Mesenchymal stem cell (in vitro differentiated cells and primary cell): ENCODE measurements at regions not wholly inside any gene's neighbourhood (a gene's known extent, or its start where the extent isn't known, plus 50 kb on each side); places are given as distances from the start of the nearest gene placed in this dataset.

Experiments used
- DNase-seq: peaks from one replicate; pipeline ENCODE4 v3.0.0-alpha.2; 2013
- H2AFZ ChIP-seq: one replicate; pipeline ENCODE4 v1.6.1; 2013; ENCODE audit warnings: low read depth, mild to moderate bottlenecking, control low read depth, inconsistent platforms, low read length, moderate library complexity
- H2AK5ac ChIP-seq: 2 replicates; pipeline ENCODE4 v1.6.1; 2013; ENCODE audit warnings: low read length, moderate library complexity, mild to moderate bottlenecking, inconsistent platforms; ENCODE audit not compliant: severe bottlenecking
- H2BK120ac ChIP-seq: one replicate; pipeline ENCODE4 v1.6.1; 2013; ENCODE audit warnings: low read depth, mild to moderate bottlenecking, inconsistent platforms, low read length, moderate library complexity
- H2BK12ac ChIP-seq, 2 experiments: one replicate each; pipeline ENCODE4 v1.6.1; 2013; ENCODE audit warnings: inconsistent platforms in 2 of 2, low read length in 2 of 2, mild to moderate bottlenecking in 2 of 2, moderate library complexity in 2 of 2, control low read depth in 1 of 2
- H2BK15ac ChIP-seq: one replicate; pipeline ENCODE4 v1.6.1; 2013; ENCODE audit warnings: mild to moderate bottlenecking, low read depth, inconsistent platforms; ENCODE audit not compliant: poor library complexity, severe bottlenecking
- H2BK5ac ChIP-seq: 2 replicates; pipeline ENCODE4 v1.6.1; 2013; ENCODE audit warnings: low read depth, mild to moderate bottlenecking, low read length, control low read depth, inconsistent platforms; ENCODE audit not compliant: poor library complexity, severe bottlenecking
- H3K14ac ChIP-seq, 2 experiments: one replicate each; pipeline ENCODE4 v1.6.1; 2013; ENCODE audit warnings: inconsistent platforms in 2 of 2, low read length in 2 of 2, control low read depth in 1 of 2, mild to moderate bottlenecking in 1 of 2, moderate library complexity in 1 of 2
- H3K18ac ChIP-seq, 2 experiments: one replicate each; pipeline ENCODE4 v1.6.1; 2013; ENCODE audit warnings: inconsistent platforms in 2 of 2, low read length in 2 of 2, control low read depth in 1 of 2, low read depth in 1 of 2, mild to moderate bottlenecking in 1 of 2
- H3K23ac ChIP-seq, 2 experiments: one replicate each; pipeline ENCODE4 v1.6.1; 2013; ENCODE audit warnings: inconsistent platforms in 2 of 2, low read length in 2 of 2, mild to moderate bottlenecking in 2 of 2, moderate library complexity in 2 of 2, control low read depth in 1 of 2
- H3K27ac ChIP-seq: 2 replicates; pipeline ENCODE4 v1.5.1; 2013; ENCODE audit warnings: mild to moderate bottlenecking, moderate library complexity, low read length, control low read depth, inconsistent platforms; ENCODE audit not compliant: poor library complexity, severe bottlenecking
- H3K27me3 ChIP-seq, 2 experiments: 2 replicates each; pipeline versions ENCODE4 v1.6.1 to v1.7.0; 2013; ENCODE audit warnings: low read length in 2 of 2, mild to moderate bottlenecking in 2 of 2, moderate library complexity in 2 of 2, control low read depth in 1 of 2, inconsistent platforms in 1 of 2; ENCODE audit not compliant: control insufficient read depth in 1 of 2, insufficient read depth in 1 of 2
- H3K36me3 ChIP-seq, 2 experiments: 2 replicates each; pipeline versions ENCODE4 v1.6.1 to v1.7.0; 2013; ENCODE audit warnings: low read length in 2 of 2, control low read depth in 1 of 2, inconsistent platforms in 1 of 2, low read depth in 1 of 2, mild to moderate bottlenecking in 1 of 2; ENCODE audit not compliant: insufficient read depth in 2 of 2, control insufficient read depth in 1 of 2
- H3K4ac ChIP-seq, 2 experiments: one replicate each; pipeline ENCODE4 v1.6.1; 2013; ENCODE audit warnings: inconsistent platforms in 2 of 2, low read length in 2 of 2, mild to moderate bottlenecking in 2 of 2, moderate library complexity in 2 of 2, control low read depth in 1 of 2, low read depth in 1 of 2
- H3K4me1 ChIP-seq: 2 replicates; pipeline ENCODE4 v1.6.1; 2013; ENCODE audit warnings: low read depth, low read length, control low read depth; ENCODE audit not compliant: control insufficient read depth, insufficient read depth
- H3K4me2 ChIP-seq: 2 replicates; pipeline ENCODE4 v1.6.1; 2013; ENCODE audit warnings: low read length, mild to moderate bottlenecking, inconsistent platforms; ENCODE audit not compliant: poor library complexity, severe bottlenecking
- H3K4me3 ChIP-seq, 2 experiments: 2 replicates each; pipeline versions ENCODE4 v1.5.1 to v1.7.0; 2013; ENCODE audit warnings: low read length in 2 of 2, mild to moderate bottlenecking in 2 of 2, control low read depth in 1 of 2, low read depth in 1 of 2; ENCODE audit not compliant: insufficient read depth in 1 of 2
- H3K79me1 ChIP-seq: replicated peaks from 2 replicates; pipeline ENCODE4 v1.6.1; 2013; ENCODE audit warnings: mild to moderate bottlenecking, control low read depth, low read length, inconsistent platforms; ENCODE audit not compliant: poor library complexity, severe bottlenecking
- H3K9ac ChIP-seq: 2 replicates; pipeline ENCODE4 v1.7.0; 2013; ENCODE audit warnings: mild to moderate bottlenecking, low read length, moderate library complexity
- H3K9me3 ChIP-seq: 2 replicates; pipeline ENCODE4 v1.7.0; 2013; ENCODE audit warnings: mild to moderate bottlenecking, low read length; ENCODE audit not compliant: control insufficient read depth
- H4K8ac ChIP-seq: one replicate; pipeline ENCODE4 v1.6.1; 2013; ENCODE audit warnings: inconsistent platforms, mild to moderate bottlenecking, low read length, moderate library complexity
- H4K91ac ChIP-seq: one replicate; pipeline ENCODE4 v1.6.1; 2013; ENCODE audit warnings: mild to moderate bottlenecking, low read length, inconsistent platforms
- WGBS: methylation state at CpG from one replicate; pipeline ENCODE4 v1.1.7; 2013; ENCODE audit warnings: mixed read lengths; 5-methylcytosine and 5-hydroxymethylcytosine counted together

DNA sequence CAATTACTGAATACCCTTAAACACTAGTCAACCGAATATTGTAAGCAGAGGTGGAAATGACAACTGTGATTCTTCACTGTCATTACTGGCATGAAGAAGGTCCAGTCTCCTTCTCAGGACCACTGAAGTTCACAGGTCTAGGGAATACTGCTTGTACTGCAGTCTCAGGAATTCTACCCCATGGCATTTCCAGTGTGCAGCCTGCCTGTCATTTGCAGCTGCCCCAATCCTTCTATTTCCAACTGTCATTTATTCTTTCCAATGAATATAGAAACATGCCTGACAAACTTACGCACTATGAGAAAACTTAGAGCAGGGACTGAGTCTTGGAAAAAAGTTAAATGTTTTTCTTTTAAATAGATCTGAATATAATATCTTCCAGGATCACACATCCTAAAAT lies 308.0 kb upstream of the THBS1 start:
- no peak overlapping the region for H3K9ac ChIP-seq
- H2BK12ac ChIP-seq, result peak overlapping the region in 1 of 2 experiments; percentile 86
- H3K4me2 ChIP-seq, result no peak overlapping the region
- H3K9me3 ChIP-seq, result no peaks in the 10 kb centered on the region
- H2AFZ ChIP-seq, result no peak overlapping the region
- no peak overlapping the region for H3K27ac ChIP-seq
- H2AK5ac ChIP-seq, result no peak overlapping the region
- H4K91ac ChIP-seq, result no peak overlapping the region
- 100% methylated on average over 1 of the region's 2 CpGs for WGBS
- H3K14ac ChIP-seq, result no peak overlapping the region
- H4K8ac ChIP-seq, result no peak overlapping the region
- peaks cover 5% of the 10 kb centered on the region for H3K4me1 ChIP-seq
- DNase-seq, result no peak
- H3K18ac ChIP-seq, result no peak overlapping the region
- H2BK5ac ChIP-seq, result no peak overlapping the region
- H2BK120ac ChIP-seq, result no peak overlapping the region
- H3K4me3 ChIP-seq, result no peak overlapping the region
- H2BK15ac ChIP-seq, result no peak overlapping the region
- no peak overlapping the region for H3K4ac ChIP-seq
- H3K36me3 ChIP-seq, result no peaks in the 10 kb centered on the region
- H3K23ac ChIP-seq, result no peak overlapping the region
- no peaks in the 10 kb centered on the region for H3K27me3 ChIP-seq
- H3K79me1 ChIP-seq, result no peaks in the 10 kb centered on the region

DNA sequence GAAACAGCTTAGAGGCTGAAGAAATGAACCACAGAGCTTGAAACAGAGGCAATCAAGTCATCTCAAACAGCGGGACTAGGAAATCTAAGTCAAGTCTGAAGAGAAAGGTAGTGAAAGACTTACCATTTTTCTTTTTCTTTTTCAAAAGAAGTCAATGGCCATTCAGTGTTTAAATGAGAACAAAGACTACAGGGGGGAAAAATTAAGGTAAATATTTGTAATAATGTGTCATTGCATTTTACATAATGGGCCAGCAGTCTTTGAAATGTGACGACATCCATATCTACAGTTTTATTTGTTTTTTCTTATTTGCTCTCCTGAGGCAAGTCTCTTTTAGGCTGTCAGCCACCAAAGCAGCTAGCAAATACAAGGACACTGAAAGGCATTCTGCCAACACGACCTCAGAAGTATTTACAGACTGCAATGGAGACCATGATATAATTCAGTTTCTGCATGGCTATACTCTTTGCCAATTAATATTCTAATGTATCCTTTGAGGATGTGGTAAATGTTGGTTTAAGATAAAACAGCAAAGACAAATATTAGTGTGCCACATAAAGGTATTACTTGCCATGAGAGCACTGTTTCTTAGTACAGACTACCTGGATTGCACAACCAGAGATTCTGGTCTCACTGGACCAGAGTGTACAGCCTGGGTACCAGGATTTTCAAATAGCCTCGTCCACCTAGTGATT lies 307.0 kb upstream of the THBS1 start:
- no peak overlapping the region for H2BK5ac ChIP-seq
- H3K4me1 ChIP-seq, result peaks cover 5% of the 10 kb centered on the region
- no peaks in the 10 kb centered on the region for H3K9me3 ChIP-seq
- H3K4me3 ChIP-seq, result no peak overlapping the region
- no peak overlapping the region for H3K27ac ChIP-seq
- no peak overlapping the region for H3K4me2 ChIP-seq
- no peak overlapping the region for H3K23ac ChIP-seq
- H3K27me3 ChIP-seq, result no peaks in the 10 kb centered on the region
- H3K14ac ChIP-seq, result no peak overlapping the region
- 100% methylated on average over 3 of the region's 4 CpGs for WGBS
- H3K79me1 ChIP-seq, result no peaks in the 10 kb centered on the region
- H4K8ac ChIP-seq, result no peak overlapping the region
- no peak overlapping the region for H4K91ac ChIP-seq
- no peak overlapping the region for H3K9ac ChIP-seq
- no peak overlapping the region for H2AFZ ChIP-seq
- no peak overlapping the region for H2BK15ac ChIP-seq
- no peak overlapping the region for H3K4ac ChIP-seq
- H2BK120ac ChIP-seq, result no peak overlapping the region
- no peak overlapping the region for H2BK12ac ChIP-seq
- H2AK5ac ChIP-seq, result no peak overlapping the region
- no peak overlapping the region for H3K18ac ChIP-seq
- H3K36me3 ChIP-seq, result no peaks in the 10 kb centered on the region
- no peak for DNase-seq

DNA sequence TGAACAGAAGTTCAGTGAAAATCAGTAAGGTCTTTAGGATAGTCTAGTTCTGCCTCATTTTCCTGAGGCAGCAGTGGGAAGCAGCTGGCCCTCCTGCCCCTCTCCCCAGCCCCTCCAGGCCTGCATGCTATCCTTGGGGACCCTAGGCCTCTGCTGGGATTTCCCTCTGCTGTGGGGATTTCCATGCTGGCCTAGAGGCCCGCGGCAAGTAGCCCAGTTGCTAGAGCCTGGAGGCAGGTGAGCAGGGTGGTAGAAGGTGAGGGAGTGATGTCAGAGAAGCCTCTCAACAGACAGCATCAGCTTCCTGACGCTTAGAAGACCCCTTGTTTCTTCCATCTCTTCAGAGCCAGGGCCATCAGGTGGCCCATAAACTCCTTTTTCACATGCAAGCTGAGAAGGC lies 305.8 kb upstream of the THBS1 start:
- peak overlapping the region in 1 of 2 experiments; percentile 8 for H3K4ac ChIP-seq
- H2BK5ac ChIP-seq, result no peak overlapping the region
- no peak overlapping the region for H3K9ac ChIP-seq
- no peak overlapping the region for H2AFZ ChIP-seq
- no peak overlapping the region for H4K8ac ChIP-seq
- H3K27me3 ChIP-seq, result no peaks in the 10 kb centered on the region
- H2BK15ac ChIP-seq, result peak overlapping the region; percentile 40
- no peak overlapping the region for H4K91ac ChIP-seq
- no peak overlapping the region for H3K23ac ChIP-seq
- H3K36me3 ChIP-seq, result no peaks in the 10 kb centered on the region
- H2BK12ac ChIP-seq, result peak overlapping the region; percentile 2 to 18
- H3K4me1 ChIP-seq, result peaks cover 5% of the 10 kb centered on the region
- H3K4me3 ChIP-seq, result peak overlapping the region in 1 of 2 experiments; percentile 22
- H3K27ac ChIP-seq, result no peak overlapping the region
- H3K14ac ChIP-seq, result peak overlapping the region in 1 of 2 experiments; percentile 23
- no peak overlapping the region for H3K4me2 ChIP-seq
- H2BK120ac ChIP-seq, result no peak overlapping the region
- WGBS, result 77% methylated on average over 3 of the region's 3 CpGs
- no peaks in the 10 kb centered on the region for H3K9me3 ChIP-seq
- no peak overlapping the region for H2AK5ac ChIP-seq
- no peaks in the 10 kb centered on the region for H3K79me1 ChIP-seq
- DNase-seq, result no peak
- no peak overlapping the region for H3K18ac ChIP-seq

DNA sequence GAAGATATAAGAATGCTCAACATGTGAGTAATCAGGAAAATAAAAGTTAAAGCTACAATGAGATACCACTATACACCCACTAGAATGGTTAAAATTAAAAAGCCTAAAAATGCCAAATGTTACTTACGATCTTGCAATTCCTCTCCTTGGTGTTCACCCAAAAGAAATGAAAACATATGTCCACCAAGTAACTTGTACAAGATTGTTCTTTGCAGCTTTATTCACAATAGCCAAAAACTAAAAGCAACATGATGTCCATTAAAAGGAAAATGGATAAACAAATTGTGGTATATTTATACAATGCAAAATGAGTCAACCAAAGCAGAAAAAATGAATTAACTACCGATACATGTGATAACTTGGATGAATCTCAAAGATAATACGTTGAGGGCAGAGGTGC lies 301.6 kb upstream of the THBS1 start:
- Histone ChIP-seq H4K8ac (no peak overlapping the region), H3K4me3 (no peak overlapping the region), H3K14ac (no peak overlapping the region), H3K79me1 (no peaks in the 10 kb centered on the region), H3K18ac (no peak overlapping the region), H3K4me1 (peaks cover 3% of the 10 kb centered on the region), H3K4ac (no peak overlapping the region), H4K91ac (no peak overlapping the region), H3K9me3 (no peaks in the 10 kb centered on the region), H3K9ac (no peak overlapping the region), H3K27ac (no peak overlapping the region), H2AK5ac (no peak overlapping the region), H2BK120ac (no peak overlapping the region), H2BK15ac (no peak overlapping the region), H3K23ac (no peak overlapping the region), H2AFZ (no peak overlapping the region), H3K27me3 (no peaks in the 10 kb centered on the region), H2BK12ac (no peak overlapping the region), H2BK5ac (no peak overlapping the region), H3K36me3 (no peaks in the 10 kb centered on the region), H3K4me2 (no peak overlapping the region)
- no peak for DNase-seq
- WGBS, result 90% methylated on average over 3 of the region's 3 CpGs
